T-cell (primary cell): ENCODE measurements at regions not wholly inside any gene's neighbourhood (a gene's known extent, or its start where the extent isn't known, plus 50 kb on each side); places are given as distances from the start of the nearest gene placed in this dataset.

Experiments used
- ATAC-seq, 4 experiments: fragments of 200-7000 bp in 3 of 4; fragments of 150-1000 bp in 1 of 4; cut with Tn5 transposase; replicated peaks in 1 of 4; 1 replicate in 3 of 4; 2 replicates in 1 of 4; pipeline ENCODE4 v1.10.0; 2021; ENCODE audit warnings: moderate library complexity in 3 of 4, mild to moderate bottlenecking in 2 of 4, moderate number of reproducible peaks in 1 of 4
- CTCF ChIA-PET, 2 donors: fragments of 300-600 bp; sonication (Branson Sonifier 250); formaldehyde crosslinking; loops; one replicate each; lab custom pipeline; 2022; ENCODE audit warnings: antibody characterized with exemption in 2 of 2; lab: Charles Lee
- POLR2A ChIA-PET, 2 donors: fragments of 300-600 bp; sonication (Branson Sonifier 250); formaldehyde crosslinking; loops; one replicate each; lab custom pipeline; 2022; ENCODE audit warnings: antibody characterized with exemption in 2 of 2; lab: Charles Lee
- DNase-seq, 35 experiments: peaks; one replicate each; pipeline versions ENCODE4 v3.0.0 to v3.0.0-alpha.2; 2013 to 2023
- H3K27ac ChIP-seq: one replicate; pipeline ENCODE4 v1.5.1; 2013; ENCODE audit warnings: low read length
- H3K27me3 ChIP-seq, 2 experiments: replicated peaks in 1 of 2; 1 replicate in 1 of 2; 2 replicates in 1 of 2; pipeline versions ENCODE4 v1.6.1 to v1.7.0; 2013; ENCODE audit warnings: low read length in 1 of 2, mixed read lengths in 1 of 2; ENCODE audit not compliant: control insufficient read depth in 2 of 2, insufficient read depth in 2 of 2; ENCODE audit errors: extremely low read depth in 1 of 2
- H3K36me3 ChIP-seq, 2 donors: 1 replicate in 1 of 2; 2 replicates in 1 of 2; pipeline versions ENCODE4 v1.6.1 to v1.7.0; 2013; ENCODE audit warnings: low read length in 1 of 2; ENCODE audit not compliant: control insufficient read depth in 2 of 2, insufficient read depth in 1 of 2; ENCODE audit errors: extremely low read depth in 1 of 2
- H3K4me1 ChIP-seq, 2 experiments: 1 replicate in 1 of 2; 2 replicates in 1 of 2; pipeline versions ENCODE4 v1.6.1 to v1.7.0; 2013; ENCODE audit warnings: low read length in 2 of 2, mixed read lengths in 1 of 2; ENCODE audit not compliant: insufficient read depth in 2 of 2, control insufficient read depth in 1 of 2; ENCODE audit errors: extremely low read depth in 1 of 2
- H3K4me3 ChIP-seq, 2 donors: 1 replicate in 1 of 2; 2 replicates in 1 of 2; pipeline versions ENCODE4 v1.5.1 to v1.7.0; 2013; ENCODE audit warnings: mild to moderate bottlenecking in 2 of 2, low read length in 1 of 2, moderate library complexity in 1 of 2; ENCODE audit not compliant: control insufficient read depth in 1 of 2; ENCODE audit errors: extremely low read depth in 1 of 2
- H3K9me3 ChIP-seq: 2 replicates; pipeline ENCODE4 v1.7.0; 2013
- H3K27ac Mint-ChIP-seq, 2 donors: one replicate each; pipeline ENCODE4 v1.8.0; 2020 to 2021; ENCODE audit warnings: mild to moderate bottlenecking in 2 of 2, mixed read lengths in 2 of 2
- H3K27me3 Mint-ChIP-seq, 2 donors: one replicate each; pipeline ENCODE4 v1.8.0; 2021 to 2022; ENCODE audit warnings: mixed read lengths in 2 of 2
- H3K36me3 Mint-ChIP-seq: one replicate; pipeline ENCODE4 v1.8.0; 2021; ENCODE audit warnings: mixed read lengths
- H3K4me1 Mint-ChIP-seq, 3 donors: one replicate each; pipeline ENCODE4 v1.8.0; 2020 to 2022; ENCODE audit warnings: mixed read lengths in 3 of 3, mild to moderate bottlenecking in 1 of 3
- H3K4me3 Mint-ChIP-seq, 3 donors: one replicate each; pipeline ENCODE4 v1.8.0; 2020 to 2022; ENCODE audit warnings: mild to moderate bottlenecking in 3 of 3, mixed read lengths in 3 of 3, moderate library complexity in 3 of 3
- H3K9me3 Mint-ChIP-seq, 3 donors: one replicate each; pipeline ENCODE4 v1.8.0; 2020 to 2022; ENCODE audit warnings: mixed read lengths in 3 of 3
- WGBS: methylation state at CpG from one replicate; pipeline ENCODE4 v1.1.5; 2013; ENCODE audit warnings: missing lambda C conversion rate; ENCODE audit not compliant: insufficient coverage; 5-methylcytosine and 5-hydroxymethylcytosine counted together

- WGBS = no CpG with 5 or more reads among the region's 1 CpG
- H3K27ac ChIP-seq = no peak overlapping the region
- peak overlapping the region; percentile 53 to 85 for H3K27ac Mint-ChIP-seq
Measured at GRCh38 chr1:185559151-185559550, 175.0 kb upstream of the HMCN1 start.

GRCh38 chr1:185556561-185556960, 177.6 kb upstream of the HMCN1 start:
- Histone ChIP-seq H3K36me3 (no peaks in the 10 kb centered on the region), H3K4me3 (no peak overlapping the region), H3K4me1 (peaks cover 19 to 23% of the 10 kb centered on the region in 2 experiments), H3K27me3 (no peaks in the 10 kb centered on the region), H3K9me3 (no peaks in the 10 kb centered on the region), H3K27ac (no peak overlapping the region)
- H3K4me3 Mint-ChIP-seq = no peak overlapping the region
- ChIA-PET CTCF (no interaction called here), POLR2A (interaction anchor here in 1 of 2 donors (0.6 kb wide), 1 partner anchor 122 kb away, joined by 4 read pairs; no protein-coding TSS in a partner anchor)
- no peaks in the 10 kb centered on the region for H3K27me3 Mint-ChIP-seq
- DNase-seq = no peak
- WGBS = no CpG with 5 or more reads among the region's 1 CpG
- no peak overlapping the region for H3K27ac Mint-ChIP-seq
- H3K9me3 Mint-ChIP-seq = no peaks in the 10 kb centered on the region
- ATAC-seq = no peak
- no peaks in the 10 kb centered on the region for H3K36me3 Mint-ChIP-seq
- peaks cover 23 to 33% (median 25%) of the 10 kb centered on the region in 3 donors for H3K4me1 Mint-ChIP-seq

More at GRCh38 chr1:185559151-185559550, 175.0 kb upstream of the HMCN1 start:
- H3K4me1 Mint-ChIP-seq = peaks cover 45 to 51% (median 47%) of the 10 kb centered on the region in 3 donors
- CTCF ChIA-PET = interaction anchor here (0.6 to 1.5 kb wide), 10 partner anchors 11 to 321 kb away, joined by 3 to 7 read pairs (median 4); no protein-coding TSS in a partner anchor
- DNase-seq (no peak), ATAC-seq (no peak)
- Histone ChIP-seq H3K4me3 (no peak overlapping the region), H3K27me3 (no peaks in the 10 kb centered on the region), H3K4me1 (peaks cover 28 to 36% of the 10 kb centered on the region in 2 experiments), H3K36me3 (no peaks in the 10 kb centered on the region), H3K9me3 (no peaks in the 10 kb centered on the region)
- no peaks in the 10 kb centered on the region for H3K36me3 Mint-ChIP-seq
- H3K9me3 Mint-ChIP-seq = no peaks in the 10 kb centered on the region
- POLR2A ChIA-PET = interaction anchor here in 1 of 2 donors (0.6 to 1.6 kb wide), 2 partner anchors 242 to 262 kb away, joined by 4 to 6 read pairs; partner anchors contain the start of gene IVNS1ABP
- H3K4me3 Mint-ChIP-seq = no peak overlapping the region
- no peaks in the 10 kb centered on the region for H3K27me3 Mint-ChIP-seq

DNA sequence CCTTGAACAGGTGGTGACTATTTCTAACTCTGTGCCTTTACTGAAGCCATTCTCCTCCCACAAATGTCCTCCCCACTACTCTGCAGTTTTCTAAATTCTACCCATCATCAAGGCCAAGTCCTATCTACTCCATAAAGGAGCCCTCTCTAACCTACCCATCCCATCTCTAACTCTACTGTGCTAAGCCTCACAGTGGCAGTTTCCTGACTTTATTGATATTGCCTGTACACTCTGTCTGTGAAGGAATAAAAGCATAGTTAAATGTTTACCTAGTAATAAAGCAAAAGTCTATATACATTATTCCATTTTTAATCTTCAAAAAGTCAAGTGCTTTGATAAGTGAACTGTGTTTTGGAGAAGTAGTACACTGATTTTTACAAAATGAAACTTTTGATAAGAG, 178.4 kb upstream of the HMCN1 start:
- DNase-seq (no peak), ATAC-seq (no peak)
- peaks cover 13 to 15% of the 10 kb centered on the region in 2 experiments for H3K4me1 ChIP-seq
- no peaks in the 10 kb centered on the region for H3K27me3 Mint-ChIP-seq
- no peak overlapping the region for H3K4me3 ChIP-seq
- H3K4me3 Mint-ChIP-seq = no peak overlapping the region
- H3K9me3 ChIP-seq = no peaks in the 10 kb centered on the region
- no peaks in the 10 kb centered on the region for H3K27me3 ChIP-seq
- POLR2A ChIA-PET = interaction anchor here in 1 of 2 donors (0.6 to 0.7 kb wide), 2 partner anchors 123 to 240 kb away, joined by 4 read pairs; no protein-coding TSS in a partner anchor
- H3K36me3 ChIP-seq = no peaks in the 10 kb centered on the region
- CTCF ChIA-PET = interaction anchor here in 1 of 2 donors (1.5 kb wide), 1 partner anchor 10 kb away, joined by 4 read pairs; no protein-coding TSS in a partner anchor
- peaks cover 15 to 25% (median 19%) of the 10 kb centered on the region in 3 donors for H3K4me1 Mint-ChIP-seq
- H3K9me3 Mint-ChIP-seq = no peaks in the 10 kb centered on the region
- H3K27ac Mint-ChIP-seq = no peak overlapping the region
- H3K36me3 Mint-ChIP-seq = no peaks in the 10 kb centered on the region
- no peak overlapping the region for H3K27ac ChIP-seq

- CTCF ChIA-PET = no interaction called here
- no peak for ATAC-seq
Measured at GRCh38 chr1:185551008-185551407, 183.2 kb upstream of the HMCN1 start.

DNA sequence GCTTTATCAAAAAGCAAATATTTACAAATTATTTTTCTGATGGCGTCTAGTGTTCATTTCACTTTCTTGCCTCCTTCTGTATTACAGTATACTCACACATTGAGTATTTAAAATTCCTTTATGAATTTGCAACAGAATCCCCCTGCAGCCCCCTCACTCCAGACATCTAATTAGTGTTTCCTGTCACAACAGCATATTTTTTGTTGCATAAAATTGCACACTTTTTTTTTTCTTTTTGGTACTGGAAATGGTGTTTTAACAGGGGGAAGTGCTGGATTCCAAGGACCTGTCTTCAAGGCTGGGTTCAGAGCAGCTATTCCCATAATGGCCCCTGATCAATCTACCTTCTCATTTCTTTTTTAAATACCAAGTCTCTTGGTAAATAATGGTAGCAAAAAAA, 184.3 kb upstream of the HMCN1 start:
- no peak for ATAC-seq
- H3K4me1 ChIP-seq = no peaks in the 10 kb centered on the region
- H3K36me3 ChIP-seq = no peaks in the 10 kb centered on the region
- H3K27me3 ChIP-seq = no peaks in the 10 kb centered on the region
- no peak overlapping the region for H3K27ac ChIP-seq
- Mint-ChIP-seq H3K36me3 (no peaks in the 10 kb centered on the region), H3K27me3 (no peaks in the 10 kb centered on the region), H3K4me3 (no peak overlapping the region), H3K27ac (no peak overlapping the region), H3K9me3 (peaks cover 0 to 4% (median 0%) of the 10 kb centered on the region in 3 donors), H3K4me1 (peaks cover 0 to 10% (median 2%) of the 10 kb centered on the region in 3 donors)
- H3K9me3 ChIP-seq = no peaks in the 10 kb centered on the region
- DNase-seq = no peak
- WGBS = 100% methylated on average over 1 of the region's 1 CpG
- no peak overlapping the region for H3K4me3 ChIP-seq
- POLR2A ChIA-PET = interaction anchor here in 1 of 2 donors (0.6 to 0.7 kb wide), 2 partner anchors 17 to 233 kb away, joined by 3 read pairs; partner anchors contain the start of gene IVNS1ABP
- CTCF ChIA-PET = interaction anchor here in 1 of 2 donors (0.7 kb wide), 1 partner anchor 91 kb away, joined by 3 read pairs; no protein-coding TSS in a partner anchor

More at GRCh38 chr1:185551008-185551407, 183.2 kb upstream of the HMCN1 start:
- Histone ChIP-seq H3K4me3 (no peak overlapping the region), H3K4me1 (no peaks in the 10 kb centered on the region), H3K27me3 (no peaks in the 10 kb centered on the region), H3K9me3 (no peaks in the 10 kb centered on the region), H3K27ac (no peak overlapping the region), H3K36me3 (no peaks in the 10 kb centered on the region)
- Mint-ChIP-seq H3K27me3 (no peaks in the 10 kb centered on the region), H3K9me3 (peaks cover 0 to 2% (median 0%) of the 10 kb centered on the region in 3 donors), H3K36me3 (no peaks in the 10 kb centered on the region), H3K27ac (no peak overlapping the region), H3K4me3 (no peak overlapping the region), H3K4me1 (peaks cover 0 to 10% (median 2%) of the 10 kb centered on the region in 3 donors)
- whole genome bisulfite sequencing = no CpG with 5 or more reads among the region's 2 CpGs
- no peak for DNase-seq
- POLR2A ChIA-PET = no interaction called here

- Histone ChIP-seq H3K27ac (no peak overlapping the region), H3K36me3 (no peaks in the 10 kb centered on the region), H3K9me3 (no peaks in the 10 kb centered on the region), H3K27me3 (no peaks in the 10 kb centered on the region), H3K4me3 (no peak overlapping the region), H3K4me1 (no peaks in the 10 kb centered on the region)
- Mint-ChIP-seq H3K36me3 (no peaks in the 10 kb centered on the region), H3K4me1 (peaks cover 0 to under 1% (median 0%) of the 10 kb centered on the region in 3 donors), H3K9me3 (peaks cover 0 to 4% (median 0%) of the 10 kb centered on the region in 3 donors), H3K27me3 (no peaks in the 10 kb centered on the region), H3K4me3 (no peak overlapping the region), H3K27ac (no peak overlapping the region)
- 80% methylated on average over 1 of the region's 4 CpGs for WGBS
- POLR2A ChIA-PET = no interaction called here
- ATAC-seq = no peak
- CTCF ChIA-PET = no interaction called here
- DNase-seq = no peak
Measured at GRCh38 chr1:185546029-185546428, 188.2 kb upstream of the HMCN1 start.
